ENCODE measurements at regions not wholly inside any gene's neighbourhood (a gene's known extent, or its start where the extent isn't known, plus 50 kb on each side); places are given as distances from the start of the nearest gene placed in this dataset.

DNA sequence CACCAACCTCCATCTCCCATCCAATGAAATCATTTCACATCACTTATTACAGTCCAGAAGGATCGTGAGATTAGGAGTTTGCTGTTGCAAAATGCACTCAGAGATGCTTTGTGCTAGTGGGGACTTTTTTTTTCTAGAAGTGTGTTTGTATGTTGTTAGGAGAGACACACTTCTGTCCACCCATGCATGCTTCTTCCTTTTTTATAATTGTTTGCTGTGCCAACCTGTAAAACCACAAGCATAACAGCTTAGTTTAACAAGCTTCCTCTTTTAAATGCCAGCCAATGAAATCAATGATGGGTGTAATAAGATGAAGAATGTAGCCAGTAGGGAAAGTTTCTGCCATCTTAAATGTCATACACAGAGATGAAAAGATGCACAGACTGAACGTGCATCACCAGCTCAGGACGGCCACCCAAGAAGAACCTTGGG, 305.6 kb upstream of the STT3B start:
- no peak for DNase-seq

DNA sequence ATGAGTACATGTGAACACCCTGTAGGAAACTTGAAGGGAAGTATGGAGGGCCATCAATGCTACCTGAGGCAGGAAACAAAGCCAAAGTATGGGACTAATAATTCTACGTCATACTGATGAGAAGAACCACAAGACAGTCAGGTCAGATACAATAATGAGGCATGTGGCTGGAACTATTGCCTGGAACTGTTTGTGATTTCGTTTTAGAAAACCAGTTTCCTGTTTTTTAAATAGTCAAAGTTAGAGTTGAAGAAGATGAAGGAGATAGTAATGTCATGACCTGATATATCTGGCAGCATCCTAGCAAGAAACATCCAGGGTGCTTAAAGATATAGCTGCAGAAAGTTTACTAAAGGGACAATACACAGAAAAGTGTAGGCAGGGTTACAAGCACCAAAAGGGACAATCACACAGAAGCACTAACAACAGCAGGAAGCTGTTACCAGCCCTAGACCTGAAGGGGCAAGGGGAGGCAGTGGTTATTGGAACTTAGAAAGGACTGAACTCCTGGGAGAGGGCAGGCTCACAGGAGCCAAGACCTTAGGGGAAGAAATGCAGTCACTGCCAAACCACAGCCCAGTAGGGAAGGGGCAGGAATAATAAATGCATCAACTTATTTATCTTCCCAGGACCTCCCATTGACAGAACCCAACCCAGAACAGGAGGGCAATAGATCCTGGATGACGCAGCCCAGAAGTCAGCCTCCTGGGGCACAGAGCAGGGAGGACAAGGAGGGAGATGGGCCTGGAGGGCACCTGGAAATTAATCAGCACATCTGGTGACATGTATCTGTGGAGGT, 302.1 kb upstream of the STT3B start:
- no peak for DNase-seq

DNA sequence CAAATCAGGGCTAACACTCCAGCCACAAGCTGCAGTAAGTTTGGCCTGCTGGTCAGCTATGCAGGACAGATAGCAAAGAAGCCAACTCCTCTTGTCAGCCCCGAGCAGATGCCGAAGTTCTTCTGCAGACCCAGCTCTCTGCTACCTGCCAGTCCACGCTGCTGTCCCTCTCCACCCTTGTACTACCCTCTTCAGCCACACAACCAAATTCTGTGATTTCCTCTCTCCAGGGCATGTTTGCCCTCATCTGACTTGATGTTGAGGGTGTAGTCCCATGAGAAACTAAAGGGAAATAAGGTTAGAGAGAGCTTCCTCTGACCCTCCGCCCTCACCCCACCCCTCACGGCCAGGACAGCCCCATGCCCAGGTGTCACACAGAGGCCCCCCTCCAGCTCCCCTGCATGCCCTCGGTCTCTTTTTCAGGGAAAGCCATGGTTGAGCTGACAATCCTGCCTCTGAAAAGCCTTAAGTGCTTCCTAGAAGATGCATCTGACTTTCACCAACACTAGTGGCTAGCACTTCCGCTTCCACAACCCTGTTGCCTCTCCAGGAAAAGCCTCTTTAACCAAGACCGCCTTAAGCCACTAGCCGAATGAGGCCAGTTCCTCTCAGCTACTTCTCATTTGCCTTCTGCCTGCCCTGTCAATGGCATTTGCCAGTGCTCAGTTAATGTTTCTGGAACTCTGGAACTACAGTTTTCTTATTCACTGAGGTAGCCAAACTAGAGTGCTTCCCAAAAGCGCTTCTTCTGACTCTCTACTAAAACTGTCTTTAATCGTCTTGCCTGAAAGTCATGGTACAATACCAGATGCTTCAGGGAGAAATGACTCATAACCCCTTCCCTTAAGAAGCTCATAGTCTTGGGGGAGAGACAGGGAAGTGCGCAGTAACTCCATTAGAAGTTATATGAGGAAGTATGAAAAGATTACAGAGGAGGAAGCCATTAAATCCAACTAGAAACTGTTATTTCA, 300.4 kb upstream of the STT3B start:
- DNase-seq: no peak

DNA sequence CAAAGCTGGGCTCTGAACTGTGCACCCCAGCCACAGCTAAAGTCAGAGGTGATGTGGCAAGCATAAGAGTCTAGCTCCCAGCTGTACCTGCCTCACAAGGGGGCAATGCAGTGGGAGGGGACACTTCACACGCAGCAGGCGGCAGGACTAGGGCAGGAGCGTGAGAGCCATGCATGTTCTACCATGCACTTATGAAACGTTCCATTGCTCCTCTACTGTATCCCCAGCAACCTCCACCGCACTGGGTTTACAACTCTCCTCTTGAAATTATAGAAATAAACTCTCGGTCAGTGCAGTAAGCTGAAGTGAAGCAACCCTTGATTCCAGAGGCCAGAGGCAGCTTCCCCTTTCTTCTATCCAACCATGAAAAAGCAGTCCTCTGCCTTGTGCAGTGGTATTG, 298.6 kb upstream of the STT3B start:
- DNase-seq: no peak

DNA sequence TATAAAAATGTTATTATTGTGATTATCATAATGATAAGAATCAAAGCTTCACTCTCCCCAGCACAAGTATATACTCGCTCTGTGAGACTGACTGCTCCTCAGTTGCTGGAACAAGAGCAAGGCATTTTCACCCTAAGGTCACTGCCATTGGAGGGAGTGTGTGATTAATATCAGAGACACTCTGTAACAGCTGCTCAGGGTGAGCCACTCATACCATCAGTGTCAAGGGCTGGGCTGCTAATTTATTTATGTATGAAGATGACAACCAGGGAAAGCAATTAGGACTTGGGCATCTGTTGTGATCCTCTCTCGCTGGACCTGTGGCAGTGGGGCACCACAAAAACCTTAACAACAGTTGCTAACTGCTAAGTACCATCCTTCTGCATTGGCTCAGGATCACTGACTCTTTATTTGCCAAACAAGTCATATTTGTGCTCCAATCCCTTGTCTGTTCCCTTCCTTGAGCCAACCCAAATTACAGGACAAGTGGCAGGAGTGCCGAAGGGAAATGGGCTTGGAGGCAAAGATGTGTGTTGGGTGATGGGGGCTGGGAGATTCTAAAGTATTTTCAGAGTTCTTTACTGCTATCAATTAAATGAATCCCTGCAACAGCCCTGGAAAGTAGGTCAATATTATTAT, 297.5 kb upstream of the STT3B start:
- DNase-seq: no peak

DNA sequence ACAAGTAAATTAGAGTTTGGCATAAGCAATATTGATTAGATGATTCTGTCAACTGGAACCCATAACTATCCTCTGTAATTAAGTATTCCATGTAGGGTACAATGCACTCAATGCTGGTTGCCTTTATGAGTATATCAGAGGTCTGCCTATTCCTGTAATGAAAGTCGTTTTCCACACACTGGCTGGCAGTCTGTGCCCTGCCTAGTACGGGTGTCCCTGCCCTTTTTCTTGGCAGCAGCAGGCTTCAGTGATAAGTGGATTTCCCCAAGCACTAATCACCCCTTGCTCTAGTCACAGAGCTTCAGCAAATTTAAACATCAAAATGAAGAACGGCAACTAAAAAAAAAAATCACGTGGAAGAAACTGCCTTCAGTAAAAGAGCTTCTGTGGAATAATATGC, 294.8 kb upstream of the STT3B start:
- no peak for DNase-seq

DNA sequence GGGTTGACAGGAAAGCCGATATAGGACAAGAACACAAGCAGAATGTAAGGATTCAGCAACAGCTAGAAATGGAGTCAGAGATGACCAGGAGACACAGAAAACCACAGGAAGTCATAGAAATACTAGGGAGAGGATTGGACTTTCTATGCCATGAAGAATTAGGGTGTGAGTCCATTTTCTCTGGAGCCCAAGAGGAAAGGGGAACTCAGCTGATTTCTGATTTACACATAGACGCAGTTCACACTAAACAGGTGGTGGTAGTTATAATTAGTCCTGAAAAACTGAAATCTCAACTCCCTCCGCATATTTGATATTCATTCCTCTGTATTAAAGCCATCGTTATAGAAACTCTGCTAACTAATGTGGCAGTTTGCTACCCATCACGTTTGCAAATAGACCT, 292.7 kb upstream of the STT3B start:
- no peak for DNase-seq

DNA sequence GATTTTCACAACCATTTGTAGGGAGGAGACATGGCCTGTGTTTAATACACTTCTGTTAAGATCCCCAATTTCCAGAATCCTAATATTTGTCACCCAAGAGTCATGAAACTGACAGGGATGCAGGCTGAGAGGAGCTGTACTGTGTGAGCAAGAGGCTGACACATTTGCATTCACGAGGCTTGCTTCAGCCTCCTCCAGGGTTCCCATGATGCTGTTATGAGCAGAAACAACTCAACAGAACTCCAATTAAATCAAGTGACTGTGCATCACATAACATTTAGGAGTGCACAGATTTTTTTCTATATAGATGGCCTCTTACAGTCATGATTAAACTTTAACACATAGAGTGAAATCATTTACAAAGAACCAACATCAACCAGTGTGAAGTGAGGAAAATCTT, 292.3 kb upstream of the STT3B start:
- no peak for DNase-seq

DNA sequence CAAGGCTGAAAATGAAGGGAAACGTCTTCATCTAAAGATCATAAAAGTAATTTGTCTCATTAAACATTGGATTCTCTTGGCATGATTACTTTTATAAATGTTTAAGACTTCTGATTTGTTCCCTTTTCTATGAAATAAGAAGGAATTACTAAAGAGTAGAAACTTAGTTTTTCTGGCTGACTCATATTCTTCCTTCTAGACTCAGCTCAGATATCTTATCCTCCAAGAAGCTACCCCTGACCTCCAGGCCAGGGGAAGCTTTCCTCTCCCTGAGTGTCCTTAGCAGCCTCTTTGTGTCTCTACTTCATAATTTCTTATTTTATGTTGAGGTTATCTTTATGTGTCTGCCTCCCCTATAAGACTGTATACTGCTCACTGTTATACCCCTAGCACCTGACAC, 291.9 kb upstream of the STT3B start:
- no peak for DNase-seq

DNA sequence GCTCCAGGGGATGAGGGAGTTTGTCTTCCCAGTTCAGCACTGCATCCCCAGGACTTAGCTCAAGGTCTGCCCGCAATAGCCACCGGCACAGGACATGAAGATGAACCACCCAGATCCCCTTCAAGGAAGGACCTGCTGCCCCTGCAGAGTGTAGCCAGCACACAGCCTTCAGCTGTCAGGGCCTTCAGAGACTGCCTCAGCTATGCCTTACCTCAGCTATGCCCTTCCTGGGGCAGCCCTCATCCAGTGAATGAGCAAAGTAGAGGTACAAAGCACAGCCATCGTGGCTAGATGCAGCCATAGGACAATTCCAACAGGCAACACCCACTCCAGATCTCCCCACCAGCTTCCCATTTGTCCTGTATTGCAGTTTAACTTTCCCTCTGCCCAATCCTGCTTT, 291.2 kb upstream of the STT3B start:
- DNase-seq: no peak

DNA sequence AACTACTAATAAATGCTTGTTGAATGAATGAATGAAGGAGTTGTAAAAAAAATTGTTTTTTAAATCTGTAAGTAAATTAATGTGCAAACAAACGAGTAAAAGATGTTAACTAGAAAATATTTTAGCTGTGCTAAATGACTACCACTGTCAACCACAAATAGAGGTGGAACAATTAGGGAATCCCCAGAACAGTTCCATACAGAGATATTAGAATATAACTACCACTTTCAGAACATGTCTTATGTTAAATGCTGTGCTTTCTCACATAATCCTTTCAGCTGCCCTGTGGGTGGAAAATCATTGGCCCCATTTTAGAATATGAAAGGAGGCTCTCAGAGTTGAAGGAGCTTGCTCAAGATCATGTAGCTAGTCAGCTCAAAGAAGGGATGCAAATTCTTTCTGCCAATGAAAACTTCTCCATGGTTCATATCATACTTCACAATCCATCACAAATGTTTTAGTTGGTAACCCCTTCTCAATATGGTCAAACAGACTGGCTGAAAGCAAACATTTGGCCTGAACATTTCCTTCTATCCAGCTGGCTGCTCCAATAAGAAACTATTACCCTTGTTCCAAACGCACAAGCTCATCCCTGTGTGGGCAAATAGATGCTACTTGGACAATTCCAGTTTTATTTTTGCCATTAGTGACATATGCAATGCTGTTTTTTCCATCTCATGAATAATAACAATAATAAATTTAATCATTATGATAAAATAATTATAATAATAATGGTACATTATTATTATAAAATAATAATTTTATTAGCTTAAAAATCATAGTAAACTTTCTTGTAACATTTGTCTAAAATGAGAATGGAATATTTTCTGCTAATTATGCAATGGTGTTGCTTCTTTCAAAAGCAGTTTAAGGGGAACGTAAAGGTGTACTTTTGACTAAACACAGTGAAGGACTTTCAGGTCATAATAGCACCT, 290.4 kb upstream of the STT3B start:
- no peak for DNase-seq

DNA sequence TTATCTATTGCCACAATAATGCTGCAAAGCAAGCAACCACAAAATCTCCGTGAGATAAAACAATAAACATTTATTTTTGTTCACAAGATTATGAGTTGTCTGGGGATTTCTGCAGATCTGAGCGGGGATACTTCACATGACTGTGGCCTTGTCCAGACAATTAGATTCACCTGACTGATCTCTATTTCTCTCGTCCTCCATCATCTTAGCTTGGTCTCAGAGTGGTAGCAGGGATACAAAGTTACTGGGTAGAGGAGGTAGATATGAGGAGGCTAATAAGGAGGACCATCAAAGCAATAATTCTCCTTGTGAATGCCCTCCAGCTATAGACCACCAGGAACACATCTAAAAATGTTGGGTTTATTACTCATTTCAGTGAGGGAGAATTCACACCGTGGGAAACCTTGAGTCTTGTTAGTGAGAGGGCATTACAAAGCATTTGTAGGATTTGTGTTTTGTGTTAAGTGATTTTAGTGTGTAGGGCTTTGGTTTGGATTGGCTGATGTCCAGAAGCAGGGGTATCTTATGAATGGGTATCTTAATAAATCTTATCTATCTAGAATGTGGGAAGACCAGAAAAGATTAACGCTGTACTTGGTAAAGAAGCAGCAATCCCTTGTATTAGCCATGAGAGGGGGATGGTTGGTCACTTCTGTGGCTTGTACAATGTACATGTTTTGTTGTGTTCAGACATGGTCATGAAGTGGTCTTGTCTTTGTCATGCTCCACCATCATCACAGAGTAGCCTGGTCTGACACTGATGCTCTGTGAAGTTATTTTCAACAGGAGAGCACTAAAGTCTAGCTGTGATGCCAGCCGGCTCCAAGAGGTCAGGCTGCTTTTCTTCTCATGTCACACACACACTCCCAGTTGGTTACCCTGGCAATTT, 287.6 kb upstream of the STT3B start:
- DNase-seq: no peak

DNA sequence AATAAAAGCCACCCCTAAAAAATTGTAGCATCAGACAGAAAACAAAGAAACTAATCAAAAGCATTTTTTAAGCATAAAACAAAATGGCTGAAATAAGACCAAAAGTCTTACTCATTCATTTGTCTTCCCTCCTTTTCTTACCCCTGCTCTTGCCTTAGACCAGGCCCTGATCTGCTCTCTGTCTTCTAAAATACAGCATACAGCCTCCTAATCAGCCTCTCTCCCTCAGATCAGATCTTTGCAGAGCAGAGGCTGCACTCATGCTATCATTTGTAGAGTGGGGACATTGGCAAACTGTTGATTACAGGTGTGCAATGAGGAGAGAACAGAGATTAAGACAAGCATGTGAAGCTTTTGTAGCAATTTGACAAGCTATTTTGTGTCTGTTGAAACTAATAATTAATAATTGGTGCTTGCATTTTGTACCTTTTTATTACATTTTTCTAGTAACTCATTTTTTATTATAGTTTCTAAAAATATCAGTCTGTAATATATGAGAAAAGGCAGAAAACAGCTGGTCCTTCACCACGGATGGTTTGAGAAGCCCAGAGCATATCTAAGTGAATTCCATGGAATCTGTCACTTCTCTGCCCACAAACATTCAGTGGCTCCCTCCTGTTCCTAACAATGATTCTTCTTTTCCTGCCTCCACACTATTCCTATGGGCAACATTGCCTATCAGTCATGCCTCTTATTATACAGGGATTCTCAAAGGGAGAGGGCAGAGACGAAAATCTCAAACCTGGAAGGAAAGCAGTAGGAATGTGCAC, 286.2 kb upstream of the STT3B start:
- no peak for DNase-seq

DNA sequence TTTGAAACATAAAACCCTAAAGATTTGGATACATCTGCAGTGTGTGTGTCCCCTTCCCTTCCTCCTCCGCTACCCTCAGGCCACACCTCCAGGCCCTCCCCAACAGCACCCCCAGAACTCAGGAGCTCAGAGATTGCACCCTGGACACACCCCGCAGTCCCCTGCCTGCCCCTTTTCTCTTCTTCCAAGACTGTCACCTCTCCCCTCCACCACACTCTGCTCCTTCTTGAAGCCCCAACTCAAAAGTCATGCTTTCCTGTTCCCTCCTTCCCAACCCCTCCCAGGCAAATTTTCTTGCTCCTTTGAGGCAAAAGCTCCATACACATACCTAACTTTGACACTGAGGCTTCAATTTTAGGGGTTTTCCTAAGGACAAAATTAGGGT, 285.7 kb upstream of the STT3B start:
- no peak for DNase-seq

DNA sequence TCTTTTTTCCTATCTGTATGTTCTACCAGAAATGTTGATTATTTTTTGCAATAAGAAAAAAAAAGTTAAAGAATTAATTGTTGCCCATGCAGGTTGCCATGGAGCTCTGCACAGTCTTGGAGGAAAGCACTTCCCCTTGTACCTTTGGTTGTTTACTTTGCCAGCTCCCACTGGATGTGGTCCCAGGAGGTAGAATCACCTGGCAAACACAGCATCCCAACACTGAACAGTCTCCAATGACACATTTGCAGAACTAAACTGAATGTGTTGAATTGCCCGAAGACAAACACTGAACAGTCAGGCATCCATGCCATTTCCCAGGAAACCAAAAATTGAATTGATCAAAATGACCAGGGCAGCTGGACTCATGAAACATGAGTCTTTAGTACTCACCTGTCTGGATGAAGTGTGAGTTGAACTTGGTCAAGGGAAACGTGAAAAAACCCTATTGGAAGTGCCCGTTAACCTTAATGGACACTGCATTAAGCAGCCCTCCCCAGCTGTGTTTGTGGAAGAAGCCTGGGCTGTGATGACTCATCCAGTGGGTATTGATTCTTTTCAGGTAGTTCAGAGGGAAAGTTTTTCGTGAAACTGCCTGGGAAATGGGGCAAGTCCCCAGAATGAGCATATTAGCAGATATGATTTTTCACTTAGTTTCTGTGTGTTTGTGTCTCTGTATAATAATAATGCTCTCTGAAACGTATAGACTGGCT, 284.7 kb upstream of the STT3B start:
- DNase-seq: no peak

DNA sequence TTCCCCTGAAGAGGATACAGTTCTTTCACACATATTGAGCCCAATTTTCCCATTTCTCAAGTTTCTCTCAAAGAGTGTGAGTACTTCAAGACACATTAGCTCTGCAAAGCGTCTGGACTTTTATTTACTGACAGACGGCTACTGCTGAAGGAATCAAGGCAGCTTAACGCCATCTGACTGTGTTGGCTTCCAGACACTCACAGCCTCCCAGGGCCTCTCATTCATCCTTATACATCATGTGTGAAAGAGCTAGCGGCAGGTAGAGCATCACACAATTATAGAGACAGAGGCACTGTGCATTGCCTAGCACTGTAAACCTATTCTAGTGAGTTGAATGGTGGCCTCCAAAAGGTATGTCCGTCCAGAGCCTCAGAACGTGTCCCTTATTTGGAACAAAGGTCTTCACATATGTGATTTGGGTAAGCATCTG, 284.1 kb upstream of the STT3B start:
- no peak for DNase-seq

DNA sequence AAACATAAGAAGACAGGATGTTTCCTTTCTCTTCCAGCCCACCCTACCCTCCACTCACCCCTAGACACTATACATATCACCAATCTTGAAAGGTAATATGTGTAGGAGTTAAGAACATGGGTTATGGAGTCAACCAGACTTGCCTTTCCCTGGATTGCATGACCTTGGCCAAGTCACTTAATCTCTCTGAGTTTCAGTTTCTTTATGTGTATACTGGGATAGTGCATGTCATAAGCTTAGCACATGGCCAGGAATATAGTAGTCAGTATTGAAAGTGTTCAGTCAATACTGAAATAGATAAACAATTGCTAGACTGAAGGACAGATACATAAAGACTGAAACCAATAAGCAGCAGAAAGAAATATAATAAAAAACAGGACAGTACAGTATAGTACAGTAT, 283.2 kb upstream of the STT3B start:
- no peak for DNase-seq

DNA sequence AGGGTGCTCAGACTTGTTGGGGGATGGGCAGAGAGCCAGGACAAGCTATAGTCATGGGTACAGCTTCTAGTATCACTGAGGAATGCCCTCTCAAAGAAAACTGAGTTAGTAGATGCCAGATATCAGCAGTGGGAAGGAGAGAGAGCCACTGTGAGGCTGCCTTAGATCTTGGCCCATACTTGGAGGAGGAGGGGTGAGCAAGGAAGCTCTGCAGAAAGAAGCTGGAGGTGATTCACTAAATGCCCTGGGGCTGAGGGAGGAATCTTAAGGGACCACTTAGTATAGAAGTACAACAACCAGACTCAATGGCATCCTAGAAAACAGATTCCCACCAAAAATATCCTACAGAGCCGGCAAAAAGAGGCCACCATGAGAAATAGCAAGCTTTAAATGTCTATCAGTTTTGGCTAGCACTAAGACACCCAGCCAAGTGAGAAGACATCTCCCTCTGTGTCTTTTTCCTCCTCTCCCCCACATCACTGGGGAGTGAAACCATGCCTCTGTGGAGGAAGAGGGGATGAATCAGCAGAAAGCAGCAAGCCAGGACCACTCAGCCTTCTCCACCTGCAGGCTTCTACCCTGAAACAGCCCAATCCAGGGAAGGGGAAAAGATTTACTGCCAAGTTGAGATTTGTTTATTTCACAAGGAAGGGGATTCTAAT, 282.5 kb upstream of the STT3B start:
- no peak for DNase-seq

DNA sequence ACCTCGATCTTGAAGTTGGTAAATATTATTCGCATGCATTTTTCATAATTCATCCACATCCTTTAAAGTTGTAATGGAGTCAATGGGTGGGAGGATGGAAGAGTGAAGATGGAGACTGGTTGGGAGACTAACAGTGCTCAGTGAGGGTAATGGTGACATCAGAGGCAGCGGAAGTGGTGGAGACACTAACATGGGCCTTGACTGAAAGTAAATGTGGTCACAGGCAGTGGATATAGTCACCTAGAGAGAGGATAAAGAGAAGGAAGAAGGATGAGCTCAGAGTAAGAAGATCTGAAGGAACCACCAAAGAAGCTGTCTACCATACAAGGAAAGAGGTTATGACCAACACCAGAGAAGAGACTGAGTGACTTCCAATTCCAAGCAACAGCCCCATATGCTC, 281.6 kb upstream of the STT3B start:
- no peak for DNase-seq

Data from left kidney (tissue), 1 donor.